LHCN-M2 (cell line): ENCODE measurements at regions not wholly inside any gene's neighbourhood (a gene's known extent, or its start where the extent isn't known, plus 50 kb on each side); places are given as distances from the start of the nearest gene placed in this dataset.
"Not testable (repeated sequence)": the region's sequence is repeated elsewhere in the genome, so short reads cannot be mapped to it uniquely, and the experiment has no call there.

Experiments
- DNase-seq: peaks from one replicate; pipeline ENCODE4 v3.0.0-alpha.2; 2012; ENCODE audit warnings: low read depth

- no peak for DNase-seq
These were observed 64.9 kb downstream of the FAM170A start for GRCh38 chr5:119694284-119694683.

GRCh38 chr5:119706049-119706448, 76.7 kb downstream of the FAM170A start:
- no peak for DNase-seq

GRCh38 chr5:119708076-119708790, 78.9 kb downstream of the FAM170A start:
- no peak for DNase-seq

DNA sequence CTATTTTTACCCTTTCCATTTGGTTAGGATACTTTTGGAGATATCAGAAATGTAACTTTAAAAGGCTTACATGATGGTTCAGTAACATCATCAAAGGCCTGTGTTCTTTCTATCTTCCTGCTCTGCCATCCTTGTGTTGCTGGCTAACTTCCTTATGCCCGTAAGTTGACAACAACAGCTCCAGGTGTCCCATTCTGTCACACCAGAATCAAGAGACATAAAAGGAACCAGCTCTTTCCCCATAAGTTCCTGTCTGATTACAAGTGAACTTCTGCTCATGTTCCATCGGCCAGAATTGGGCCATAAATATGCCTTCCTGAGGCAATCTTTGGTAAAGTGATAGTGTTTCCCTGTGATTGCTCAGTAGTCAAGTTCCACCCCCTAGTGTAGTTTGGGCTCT, 92.4 kb downstream of the FAM170A start:
- DNase-seq, result no peak

- peak; percentile 8 for DNase-seq
These were observed 95.9 kb downstream of the FAM170A start for GRCh38 chr5:119725291-119725690.

DNA sequence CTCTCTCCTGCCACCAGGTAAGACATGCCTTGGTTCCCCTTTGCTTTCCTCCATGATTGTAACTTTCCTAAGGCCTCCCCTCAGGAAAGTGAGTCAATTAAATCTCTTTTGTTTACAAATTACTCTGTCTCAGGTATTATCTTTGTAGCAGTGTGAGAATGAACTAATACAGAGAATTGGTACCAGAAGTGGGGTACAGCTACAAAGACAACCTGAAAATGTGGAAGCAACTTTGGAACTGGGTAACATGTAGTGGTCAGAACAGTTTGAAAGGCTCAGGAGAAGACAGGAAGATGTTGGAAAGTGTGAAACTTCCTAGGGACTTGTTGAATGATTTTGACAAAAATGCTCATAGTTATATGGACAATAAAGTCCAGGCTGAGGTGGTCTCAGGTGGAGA, 97.2 kb downstream of the FAM170A start:
- no peak for DNase-seq

- no peak for DNase-seq
These were observed 110.9 kb downstream of the FAM170A start for GRCh38 chr5:119740225-119740624.

DNA sequence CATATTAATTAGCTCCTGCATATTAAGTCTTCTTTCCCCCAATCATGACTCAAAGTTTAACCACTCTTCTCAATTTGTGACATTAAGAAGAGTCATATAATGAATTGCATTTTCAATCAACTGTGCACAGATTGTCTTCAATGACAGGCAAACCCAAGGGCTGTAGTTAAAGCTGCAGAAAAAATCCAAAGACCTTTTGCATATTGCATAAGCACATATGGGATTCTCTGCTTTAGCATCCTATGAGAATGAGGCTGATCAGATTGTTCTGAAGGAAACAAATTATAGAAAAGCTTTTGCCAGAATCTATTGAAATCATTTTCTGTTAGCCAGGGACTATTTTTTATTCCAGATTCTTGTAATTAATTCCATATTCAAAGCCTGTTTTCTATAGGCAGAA, 112.3 kb downstream of the FAM170A start:
- no peak for DNase-seq

DNA sequence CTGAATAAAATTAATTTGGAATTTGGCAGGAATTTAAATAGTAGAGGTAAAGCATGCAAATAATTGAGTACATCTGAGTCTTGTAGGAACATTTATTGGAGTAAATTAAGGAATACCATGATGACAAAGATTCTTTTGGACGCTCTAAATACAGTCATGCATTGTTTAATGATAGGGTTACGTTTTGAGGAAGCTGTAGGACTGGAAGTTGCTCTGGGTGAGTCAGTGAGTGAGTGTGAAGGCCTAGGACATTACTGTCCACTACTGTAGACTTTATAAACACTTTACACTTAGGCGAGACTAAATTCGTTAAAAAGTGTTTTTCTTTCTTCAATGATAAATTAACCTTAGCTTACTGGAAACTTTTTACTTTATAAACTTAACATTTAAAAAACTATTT, 113.0 kb downstream of the FAM170A start:
- no peak for DNase-seq

GRCh38 chr5:119743927-119744326, 114.6 kb downstream of the FAM170A start:
- peak; percentile 38 for DNase-seq

GRCh38 chr5:119745976-119746375, 116.6 kb downstream of the FAM170A start:
- DNase-seq, result no peak

- no peak for DNase-seq
These were observed 117.6 kb downstream of the FAM170A start for GRCh38 chr5:119746984-119747383.

DNA sequence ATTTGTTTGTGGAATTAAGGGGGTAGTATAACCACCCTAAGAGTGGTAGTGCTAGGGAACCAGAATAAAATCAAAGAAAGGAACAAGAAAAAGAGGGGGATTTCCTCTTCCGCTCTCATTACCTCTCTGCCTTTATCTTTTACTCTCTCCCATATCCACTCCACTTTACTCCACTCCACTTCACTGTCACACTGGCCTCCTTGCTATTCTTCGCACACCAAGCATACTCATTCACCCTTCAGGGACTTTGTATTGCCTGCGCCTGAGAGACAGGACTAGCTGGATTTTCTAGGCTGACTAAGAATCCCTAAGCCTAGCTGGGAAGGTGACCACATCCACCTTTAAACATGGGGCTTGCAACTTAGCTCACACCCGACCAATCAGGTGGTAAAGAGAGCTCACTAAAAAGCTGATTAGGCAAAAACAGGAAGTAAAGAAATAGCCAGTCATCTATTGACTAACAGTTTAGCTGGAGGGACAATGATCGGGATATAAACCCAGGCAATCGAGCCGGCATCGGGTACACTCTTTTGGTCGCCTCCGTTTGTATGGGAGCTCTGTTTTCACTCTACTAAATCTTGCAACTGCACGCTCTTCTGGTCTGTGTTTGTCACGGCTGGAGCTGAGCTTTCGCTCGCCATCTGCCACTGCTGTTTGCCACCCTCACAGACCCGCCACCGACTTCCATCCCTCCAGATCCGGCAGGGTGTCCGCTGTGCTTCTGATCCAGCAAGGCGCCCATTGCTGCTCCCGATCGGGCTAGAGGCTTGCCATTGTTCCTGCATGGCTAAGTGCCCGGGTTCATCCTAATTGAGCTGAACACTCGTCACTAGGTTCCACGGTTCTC, 121.8 kb downstream of the FAM170A start:
- DNase-seq, result no peak

GRCh38 chr5:119751734-119752094, 122.4 kb downstream of the FAM170A start:
- no peak for DNase-seq

- no peak for DNase-seq
These were observed 123.8 kb downstream of the FAM170A start for GRCh38 chr5:119752921-119753886.

- not testable (repeated sequence) for DNase-seq
These were observed 125.5 kb downstream of the FAM170A start for GRCh38 chr5:119754825-119755224.

DNA sequence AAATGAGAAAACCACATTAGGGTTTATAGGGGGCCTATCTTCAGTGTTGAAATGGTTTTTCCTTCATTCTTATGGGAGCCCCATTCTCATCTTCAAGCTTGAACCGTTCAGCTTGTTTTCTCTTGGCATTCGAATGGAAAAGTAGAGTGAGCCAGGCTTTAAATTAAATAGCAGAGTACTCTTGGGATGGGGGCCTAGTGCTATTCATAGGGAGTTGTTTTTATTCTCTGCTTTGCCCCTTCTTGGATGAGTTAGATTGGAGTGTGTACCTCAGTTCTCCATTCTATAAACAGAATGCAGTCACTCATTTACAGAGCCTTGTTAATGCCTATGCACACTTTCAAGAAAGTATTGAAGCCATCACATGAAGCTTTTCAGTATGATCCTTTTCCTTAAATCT, 127.9 kb downstream of the FAM170A start:
- no peak for DNase-seq

DNA sequence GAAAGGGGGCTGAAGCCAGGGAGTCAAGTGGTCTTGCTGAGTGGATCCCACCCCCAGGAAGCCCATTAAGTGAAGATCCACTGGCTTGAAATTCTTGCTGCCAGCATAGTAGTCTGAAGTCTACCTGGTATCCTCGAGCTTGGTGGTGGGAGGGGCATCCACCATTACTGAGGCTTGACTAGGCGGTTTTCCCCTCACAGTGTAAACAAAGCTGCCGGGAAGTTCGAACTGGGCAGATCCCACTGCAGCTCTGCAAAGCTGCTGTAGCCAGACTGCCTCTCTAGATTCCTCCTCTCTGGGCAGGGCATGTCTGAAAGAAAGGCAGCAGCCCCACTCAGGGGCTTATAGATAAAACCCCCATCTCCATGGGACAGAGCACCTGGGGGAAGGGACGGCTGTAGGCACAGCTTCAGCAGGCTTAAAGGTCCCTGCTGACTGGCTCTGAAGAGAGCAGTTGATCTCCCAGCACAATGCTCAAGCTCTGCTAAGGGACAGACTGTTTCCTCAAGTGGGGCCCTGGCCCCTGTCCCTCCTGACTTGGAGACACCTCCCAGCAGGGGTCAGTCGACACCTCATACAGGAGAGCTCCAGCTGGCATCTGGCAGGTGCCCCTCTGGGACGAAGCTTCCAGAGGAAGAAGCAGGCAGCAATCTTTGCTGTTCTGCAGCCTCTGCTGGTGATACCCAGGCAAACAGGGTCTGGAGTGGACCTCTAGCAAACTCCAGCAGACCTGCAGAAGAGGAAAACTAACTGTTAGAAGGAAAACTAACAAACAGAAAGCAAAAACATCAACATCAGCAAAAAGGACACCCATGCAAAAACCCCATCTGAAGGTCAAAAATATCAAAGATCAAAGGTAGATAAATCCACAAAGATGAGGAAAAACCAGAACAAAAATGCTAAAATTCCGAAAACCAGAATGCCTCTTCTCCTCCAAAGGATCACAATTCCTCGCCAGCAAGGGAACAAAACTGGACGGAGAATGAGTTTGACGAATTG, 140.6 kb downstream of the FAM170A start:
- DNase-seq, result not testable (repeated sequence)

GRCh38 chr5:119780145-119780544, 150.8 kb downstream of the FAM170A start:
- not testable (repeated sequence) for DNase-seq

DNA sequence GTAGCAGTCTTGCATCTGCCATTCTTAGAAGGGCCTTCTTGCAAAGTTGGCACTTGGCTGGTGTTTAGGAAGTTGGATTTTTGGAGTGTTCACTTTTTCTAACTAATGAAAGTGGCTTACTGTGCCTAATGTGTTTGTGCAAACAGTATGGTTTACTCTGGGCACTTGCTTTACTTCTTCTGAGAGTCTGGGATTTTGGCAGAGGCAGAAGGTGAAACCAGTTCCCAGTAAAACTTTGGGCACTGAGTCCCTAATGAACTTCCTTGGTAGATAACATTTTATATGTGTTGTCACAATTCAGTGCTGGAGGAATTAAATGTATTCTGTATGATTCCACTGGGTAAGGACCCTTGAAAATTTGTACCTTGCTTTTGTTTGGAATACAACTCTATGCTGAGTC, 155.7 kb downstream of the FAM170A start:
- DNase-seq, result no peak
